ENCODE measurements at regions not wholly inside any gene's neighbourhood (a gene's known extent, or its start where the extent isn't known, plus 50 kb on each side); places are given as distances from the start of the nearest gene placed in this dataset.
"Not testable (repeated sequence)": the region's sequence is repeated elsewhere in the genome, so short reads cannot be mapped to it uniquely, and the experiment has no call there.

DNA sequence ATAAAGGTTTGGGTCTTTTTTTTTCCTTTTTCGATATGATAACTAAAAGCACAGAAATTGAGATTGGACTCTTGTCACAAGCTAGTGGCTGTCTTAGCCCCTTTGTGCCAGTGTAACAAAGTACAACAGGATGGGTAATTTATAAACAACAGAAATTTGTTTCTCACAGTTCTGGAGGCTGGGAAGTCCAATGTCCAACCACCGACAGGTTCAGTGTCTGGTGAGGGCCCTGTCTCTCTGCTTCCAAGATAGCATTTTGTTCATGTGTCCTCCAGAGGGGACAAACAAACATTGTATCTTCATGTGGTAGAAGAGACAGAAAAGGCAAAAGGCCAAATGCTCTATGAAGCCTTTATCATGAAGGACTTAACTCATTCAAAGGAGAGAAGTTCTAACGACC, 56.9 kb upstream of the C1QTNF3 start:
- not testable (repeated sequence) for TF ChIP-seq POLR2A (IDR thresholded peaks at IDR 0.05)
- TF ChIP-seq, protein P1, sequence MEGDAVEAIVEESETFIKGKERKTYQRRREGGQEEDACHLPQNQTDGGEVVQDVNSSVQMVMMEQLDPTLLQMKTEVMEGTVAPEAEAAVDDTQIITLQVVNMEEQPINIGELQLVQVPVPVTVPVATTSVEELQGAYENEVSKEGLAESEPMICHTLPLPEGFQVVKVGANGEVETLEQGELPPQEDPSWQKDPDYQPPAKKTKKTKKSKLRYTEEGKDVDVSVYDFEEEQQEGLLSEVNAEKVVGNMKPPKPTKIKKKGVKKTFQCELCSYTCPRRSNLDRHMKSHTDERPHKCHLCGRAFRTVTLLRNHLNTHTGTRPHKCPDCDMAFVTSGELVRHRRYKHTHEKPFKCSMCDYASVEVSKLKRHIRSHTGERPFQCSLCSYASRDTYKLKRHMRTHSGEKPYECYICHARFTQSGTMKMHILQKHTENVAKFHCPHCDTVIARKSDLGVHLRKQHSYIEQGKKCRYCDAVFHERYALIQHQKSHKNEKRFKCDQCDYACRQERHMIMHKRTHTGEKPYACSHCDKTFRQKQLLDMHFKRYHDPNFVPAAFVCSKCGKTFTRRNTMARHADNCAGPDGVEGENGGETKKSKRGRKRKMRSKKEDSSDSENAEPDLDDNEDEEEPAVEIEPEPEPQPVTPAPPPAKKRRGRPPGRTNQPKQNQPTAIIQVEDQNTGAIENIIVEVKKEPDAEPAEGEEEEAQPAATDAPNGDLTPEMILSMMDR (IDR thresholded peaks at IDR 0.05), result not testable (repeated sequence)

Data from ovary (tissue), 3 donors.